A673 (cell line): ENCODE measurements at regions not wholly inside any gene's neighbourhood (a gene's known extent, or its start where the extent isn't known, plus 50 kb on each side); places are given as distances from the start of the nearest gene placed in this dataset.

Experiments
- BruUV-seq: library from RNA; stranded (reverse); fragments of 400-500 nt; replicated peaks from 2 replicates; lab custom pipeline; 2021; lab: Mats Ljungman, UMichigan
- CTCF ChIA-PET: fragments of 300-600 bp; sonication (Branson Sonifier 250); formaldehyde crosslinking; loops from one replicate; lab custom pipeline; 2022; ENCODE audit warnings: antibody characterized with exemption; lab: Charles Lee
- POLR2A ChIA-PET: fragments of 300-600 bp; sonication (Branson Sonifier 250); formaldehyde crosslinking; loops from one replicate; lab custom pipeline; 2022; ENCODE audit warnings: antibody characterized with exemption; ENCODE audit not compliant: low non-redundant PET; lab: Charles Lee
- DNase-seq: peaks from one replicate; pipeline ENCODE4 v3.0.0-alpha.2; 2015; ENCODE audit warnings: low spot score
- H3K27ac ChIP-seq: fragments of 200-600 bp; sonication (generic); 2 replicates; pipeline ENCODE4 v1.5.1; 2016; ENCODE audit warnings: mixed run types, low read depth, mild to moderate bottlenecking, mixed read lengths, antibody characterized with exemption, low read length; ENCODE audit not compliant: poor library complexity, severe bottlenecking
- H3K27me3 ChIP-seq: fragments of 200-600 bp; sonication (generic); replicated peaks from 2 replicates; pipeline ENCODE4 v1.6.1; 2017; ENCODE audit warnings: mixed run types, low read depth, mild to moderate bottlenecking, mixed read lengths, antibody characterized with exemption, low read length; ENCODE audit not compliant: insufficient read depth, poor library complexity
- H3K36me3 ChIP-seq: fragments of 200-600 bp; sonication (generic); 2 replicates; pipeline ENCODE4 v1.6.1; 2016; ENCODE audit warnings: mixed run types, mild to moderate bottlenecking, mixed read lengths, antibody characterized with exemption, low read length; ENCODE audit not compliant: insufficient read depth, poor library complexity, severe bottlenecking
- H3K4me1 ChIP-seq: fragments of 200-600 bp; sonication (generic); 2 replicates; pipeline ENCODE4 v1.6.1; 2017; ENCODE audit warnings: mixed run types, mild to moderate bottlenecking, mixed read lengths, antibody characterized with exemption, low read length; ENCODE audit not compliant: insufficient read depth, poor library complexity, severe bottlenecking
- H3K4me3 ChIP-seq: fragments of 200-600 bp; sonication (generic); 2 replicates; pipeline ENCODE4 v1.5.1; 2016; ENCODE audit warnings: low read depth, mixed run types, mild to moderate bottlenecking, mixed read lengths, low read length; ENCODE audit not compliant: poor library complexity, severe bottlenecking
- H3K9me3 ChIP-seq: fragments of 200-600 bp; sonication (generic); 2 replicates; pipeline ENCODE4 v1.6.1; 2016; ENCODE audit warnings: mixed run types, low read depth, mild to moderate bottlenecking, mixed read lengths, antibody characterized with exemption, low read length; ENCODE audit not compliant: poor library complexity, severe bottlenecking
- CTCF ChIP-seq: fragments of 300-800, 200-600 bp; sonication (generic); conservative IDR thresholded peaks from 2 replicates; pipeline ENCODE4 v1.5.1; 2017; ENCODE audit warnings: low read depth, mild to moderate bottlenecking, antibody characterized with exemption, low read length, moderate library complexity, mixed read lengths
- EZH2 ChIP-seq: fragments of 200-600 bp; sonication (generic); IDR thresholded peaks from 2 replicates; pipeline ENCODE4 v1.6.1; 2017; ENCODE audit warnings: borderline replicate concordance, low read depth, mild to moderate bottlenecking, mixed read lengths, antibody characterized with exemption, low read length; ENCODE audit not compliant: poor library complexity, severe bottlenecking
- intact Hi-C: fragments of 100-400 bp; cut with micrococcal nuclease; formaldehyde crosslinking; loops from one replicate; pipeline ENCODE4 v1.10.0; 2022; ENCODE audit not compliant: unreplicated experiment

- CTCF ChIA-PET, result no interaction called here
- BruUV-seq, result no TSS peak
- DNase-seq, result no peak
- Histone ChIP-seq H3K9me3 (no peaks in the 10 kb centered on the region), H3K27me3 (no peaks in the 10 kb centered on the region), H3K36me3 (no peaks in the 10 kb centered on the region), H3K27ac (no peak overlapping the region), H3K4me1 (no peaks in the 10 kb centered on the region), H3K4me3 (no peak overlapping the region)
- intact Hi-C loops, result no loop called here
- POLR2A ChIA-PET, result no interaction called here
- TF ChIP-seq CTCF (no peak), EZH2 (no peak)
Observed at GRCh38 chr6:14932485-14933182, 313.2 kb upstream of the JARID2 start.

- Histone ChIP-seq H3K4me1 (no peaks in the 10 kb centered on the region), H3K27ac (no peak overlapping the region), H3K9me3 (no peaks in the 10 kb centered on the region), H3K36me3 (no peaks in the 10 kb centered on the region), H3K27me3 (no peaks in the 10 kb centered on the region), H3K4me3 (no peak overlapping the region)
- intact Hi-C loops, result no loop called here
- CTCF ChIA-PET, result no interaction called here
- POLR2A ChIA-PET, result no interaction called here
- TF ChIP-seq CTCF (no peak), EZH2 (no peak)
- no peak for DNase-seq
- BruUV-seq, result no TSS peak
Observed at GRCh38 chr6:14933183-14933544, 312.7 kb upstream of the JARID2 start.

- Histone ChIP-seq H3K27me3 (no peaks in the 10 kb centered on the region), H3K36me3 (no peaks in the 10 kb centered on the region), H3K27ac (no peak overlapping the region), H3K4me1 (no peaks in the 10 kb centered on the region), H3K4me3 (no peak overlapping the region), H3K9me3 (no peaks in the 10 kb centered on the region)
- intact Hi-C loops, result no loop called here
- ChIA-PET CTCF (no interaction called here), POLR2A (no interaction called here)
- DNase-seq, result no peak
- BruUV-seq, result no TSS peak
- TF ChIP-seq CTCF (no peak), EZH2 (no peak)
Observed at GRCh38 chr6:14934013-14934412, 311.9 kb upstream of the JARID2 start.
